LNCAP (cell line): ENCODE measurements at regions not wholly inside any gene's neighbourhood (a gene's known extent, or its start where the extent isn't known, plus 50 kb on each side); places are given as distances from the start of the nearest gene placed in this dataset.

Source experiments
- TF ChIP-seq, protein P1 (sequence below): fragments of 450-650 bp; IDR thresholded peaks from 2 replicates; pipeline ENCODE4 v1.5.1; 2017; ENCODE audit warnings: mild to moderate bottlenecking

DNA sequence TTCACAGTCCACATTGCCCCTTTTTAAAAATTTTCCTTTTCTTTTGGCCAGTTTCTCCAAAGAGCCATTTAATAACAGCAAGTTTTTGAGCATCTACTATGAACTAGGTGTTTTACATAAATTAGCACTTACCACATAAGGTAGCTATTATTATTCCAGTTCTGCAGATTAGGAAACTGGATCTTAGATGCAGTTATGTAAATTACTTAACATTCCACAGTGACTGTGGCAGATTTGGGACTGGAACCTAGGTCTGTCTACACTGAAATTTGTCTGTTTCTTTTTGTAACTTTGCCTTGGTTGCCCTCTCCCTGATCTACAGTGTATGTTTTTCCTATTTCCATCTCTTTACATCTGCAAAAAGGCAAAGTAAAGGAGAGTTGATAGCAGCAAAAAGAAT lies 164.8 kb upstream of the ATP1B1 start:
- TF ChIP-seq, protein P1, sequence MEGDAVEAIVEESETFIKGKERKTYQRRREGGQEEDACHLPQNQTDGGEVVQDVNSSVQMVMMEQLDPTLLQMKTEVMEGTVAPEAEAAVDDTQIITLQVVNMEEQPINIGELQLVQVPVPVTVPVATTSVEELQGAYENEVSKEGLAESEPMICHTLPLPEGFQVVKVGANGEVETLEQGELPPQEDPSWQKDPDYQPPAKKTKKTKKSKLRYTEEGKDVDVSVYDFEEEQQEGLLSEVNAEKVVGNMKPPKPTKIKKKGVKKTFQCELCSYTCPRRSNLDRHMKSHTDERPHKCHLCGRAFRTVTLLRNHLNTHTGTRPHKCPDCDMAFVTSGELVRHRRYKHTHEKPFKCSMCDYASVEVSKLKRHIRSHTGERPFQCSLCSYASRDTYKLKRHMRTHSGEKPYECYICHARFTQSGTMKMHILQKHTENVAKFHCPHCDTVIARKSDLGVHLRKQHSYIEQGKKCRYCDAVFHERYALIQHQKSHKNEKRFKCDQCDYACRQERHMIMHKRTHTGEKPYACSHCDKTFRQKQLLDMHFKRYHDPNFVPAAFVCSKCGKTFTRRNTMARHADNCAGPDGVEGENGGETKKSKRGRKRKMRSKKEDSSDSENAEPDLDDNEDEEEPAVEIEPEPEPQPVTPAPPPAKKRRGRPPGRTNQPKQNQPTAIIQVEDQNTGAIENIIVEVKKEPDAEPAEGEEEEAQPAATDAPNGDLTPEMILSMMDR: no peak

DNA sequence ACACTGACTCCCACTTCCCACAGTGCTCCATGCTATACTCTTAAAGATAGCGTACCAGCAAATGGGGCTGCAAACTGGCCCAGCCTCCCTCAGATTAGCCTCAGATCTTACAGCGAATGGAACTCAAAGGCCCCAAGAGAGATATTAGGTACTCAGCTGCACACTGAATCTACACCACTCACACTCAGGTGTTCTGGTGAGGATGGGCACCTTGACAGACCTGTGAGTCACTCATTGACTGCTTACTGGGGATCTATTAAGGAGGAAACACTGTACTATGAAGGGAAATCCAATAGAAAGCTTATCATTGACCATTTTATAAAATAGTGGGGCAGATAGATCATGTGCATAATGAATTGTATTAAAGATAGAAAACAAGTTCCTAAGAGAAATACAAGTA lies 164.3 kb upstream of the ATP1B1 start:
- TF ChIP-seq, protein P1: no peak

DNA sequence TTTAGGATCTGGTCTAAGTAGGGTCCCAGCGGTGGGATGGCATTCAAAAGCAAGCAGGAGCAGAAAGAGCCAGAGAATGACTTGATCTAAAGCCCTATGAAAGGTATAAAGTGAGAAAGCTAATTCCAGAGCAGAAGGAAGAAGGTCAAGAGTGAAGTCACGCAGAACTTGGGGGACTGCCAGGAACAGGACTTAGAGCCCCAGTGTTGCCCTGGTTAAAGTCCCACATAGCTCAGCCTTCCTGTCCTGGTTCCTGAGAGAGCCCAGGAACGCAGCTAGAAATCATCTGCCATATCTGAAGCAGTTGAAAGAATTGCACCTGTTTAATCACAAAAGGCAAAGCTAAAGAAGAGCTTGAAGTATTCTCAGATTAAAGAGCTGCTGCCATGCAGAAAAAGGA lies 160.6 kb upstream of the ATP1B1 start:
- TF ChIP-seq, protein P1: no peak

DNA sequence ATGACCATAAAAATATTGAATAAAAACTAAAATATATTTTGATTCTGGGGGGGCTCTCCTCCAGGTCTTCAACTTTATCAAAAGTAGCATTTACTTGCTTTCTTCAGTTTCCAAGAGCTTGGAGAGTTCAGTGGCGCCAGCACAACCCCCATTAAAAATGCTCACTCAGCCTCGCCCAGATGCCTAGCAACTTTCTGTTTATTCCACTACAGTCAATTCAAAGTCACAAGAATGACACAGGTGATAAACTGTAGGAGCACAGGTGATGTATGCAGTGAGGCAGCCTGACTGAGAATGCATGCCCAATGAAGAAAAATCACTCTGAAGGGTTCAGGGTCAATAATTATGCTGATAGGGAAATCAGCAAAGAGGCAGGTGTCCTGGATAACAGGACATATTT lies 159.4 kb upstream of the ATP1B1 start:
- TF ChIP-seq, protein P1: no peak

DNA sequence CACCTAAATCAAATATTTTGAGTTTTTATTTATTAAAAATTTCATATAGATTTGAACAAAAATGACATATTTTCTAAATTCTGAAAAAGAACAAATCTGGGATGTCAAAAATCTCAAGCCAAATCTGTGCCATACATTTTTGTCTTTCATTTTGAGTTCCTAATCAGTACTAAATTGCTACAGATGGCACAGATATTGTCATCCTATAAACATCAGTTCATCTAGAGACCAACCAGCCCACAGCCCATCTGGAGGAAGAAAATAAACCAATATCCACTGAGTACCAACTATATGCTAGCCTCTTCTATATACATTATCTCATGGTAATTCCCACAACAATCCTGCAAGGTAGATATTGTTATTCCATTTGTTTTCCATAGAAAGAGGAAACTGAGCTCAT lies 156.8 kb upstream of the ATP1B1 start:
- TF ChIP-seq, protein P1: no peak

DNA sequence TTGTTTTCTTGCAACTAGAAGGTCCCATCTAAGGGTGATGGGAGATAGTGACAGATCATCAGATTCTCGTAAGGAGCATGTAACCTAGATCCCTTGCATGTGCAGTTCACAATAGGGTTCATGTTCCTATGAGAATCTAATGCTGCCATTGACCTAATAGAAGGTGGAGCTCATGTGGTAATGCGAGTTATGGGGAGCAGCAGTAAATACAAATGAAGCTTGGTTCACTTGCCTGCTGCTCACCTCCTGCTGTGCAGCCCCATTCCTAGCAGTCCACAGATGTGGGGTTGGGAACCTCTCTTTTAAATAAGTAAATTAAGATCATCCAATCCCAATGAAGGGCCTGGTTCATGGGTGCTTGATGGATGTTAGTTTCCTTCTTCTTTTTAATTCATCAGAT lies 148.7 kb upstream of the ATP1B1 start:
- TF ChIP-seq, protein P1: no peak

- TF ChIP-seq, protein P1: no peak
Observed at GRCh38 chr1:168958562-168959289, 147.8 kb upstream of the ATP1B1 start.

- TF ChIP-seq, protein P1: no peak
Observed at GRCh38 chr1:168959382-168959781, 147.1 kb upstream of the ATP1B1 start.
